Hepatocyte (in vitro differentiated cells): ENCODE measurements at regions not wholly inside any gene's neighbourhood (a gene's known extent, or its start where the extent isn't known, plus 50 kb on each side); places are given as distances from the start of the nearest gene placed in this dataset.

Experiments used
- CTCF ChIP-seq: fragments of 200-600 bp; sonication (generic); IDR thresholded peaks from 2 replicates; pipeline ENCODE4 v1.5.1; 2016; ENCODE audit warnings: antibody characterized with exemption, mild to moderate bottlenecking; ENCODE audit not compliant: poor library complexity
- EZH2 ChIP-seq: fragments of 200-600 bp; sonication (generic); IDR thresholded peaks from 2 replicates; pipeline ENCODE4 v1.6.1; 2016; ENCODE audit warnings: antibody characterized with exemption, mild to moderate bottlenecking, borderline replicate concordance

GRCh38 chr9:26413611-26414010 is 479.0 kb downstream of the CAAP1 start:
- TF ChIP-seq CTCF: no peak
- no peak for TF ChIP-seq EZH2
